ENCODE measurements at regions not wholly inside any gene's neighbourhood (a gene's known extent, or its start where the extent isn't known, plus 50 kb on each side); places are given as distances from the start of the nearest gene placed in this dataset.

- no peak for DNase-seq
Observed at GRCh38 chr20:58162986-58163385, 65.5 kb downstream of the ANKRD60 start.

GRCh38 chr20:58161192-58161591 lies 67.3 kb downstream of the ANKRD60 start:
- DNase-seq, result no peak

GRCh38 chr20:58160451-58161061 lies 67.9 kb downstream of the ANKRD60 start:
- peak; percentile 66 for DNase-seq

GRCh38 chr20:58155148-58155925 lies 73.1 kb downstream of the ANKRD60 start:
- no peak for DNase-seq

- DNase-seq, result no peak
Observed at GRCh38 chr20:58154113-58154512, 74.3 kb downstream of the ANKRD60 start.

GRCh38 chr20:58153121-58153520 lies 75.3 kb downstream of the ANKRD60 start:
- no peak for DNase-seq

GRCh38 chr20:58150772-58151171 lies 77.7 kb downstream of the ANKRD60 start:
- no peak for DNase-seq

GRCh38 chr20:58149437-58150091 lies 78.9 kb downstream of the ANKRD60 start:
- no peak for DNase-seq

GRCh38 chr20:58148891-58149290 lies 79.6 kb downstream of the ANKRD60 start:
- DNase-seq, result no peak

GRCh38 chr20:58147628-58148370 lies 80.7 kb downstream of the ANKRD60 start:
- no peak for DNase-seq

GRCh38 chr20:58146746-58147140 lies 81.7 kb downstream of the ANKRD60 start:
- DNase-seq, result no peak

- DNase-seq, result no peak
Observed at GRCh38 chr20:58146081-58146745, 82.2 kb downstream of the ANKRD60 start.

- DNase-seq, result no peak
Observed at GRCh38 chr20:58145506-58146080, 82.9 kb downstream of the ANKRD60 start.

GRCh38 chr20:58144096-58144495 lies 84.4 kb downstream of the ANKRD60 start:
- no peak for DNase-seq

- no peak for DNase-seq
Observed at GRCh38 chr20:58143531-58143930, 84.9 kb downstream of the ANKRD60 start.

- no peak for DNase-seq
Observed at GRCh38 chr20:58142843-58143185, 85.6 kb downstream of the ANKRD60 start.

- no peak for DNase-seq
Observed at GRCh38 chr20:58141971-58142842, 86.2 kb downstream of the ANKRD60 start.

- no peak for DNase-seq
Observed at GRCh38 chr20:58141496-58141895, 87.0 kb downstream of the ANKRD60 start.

- DNase-seq, result no peak
Observed at GRCh38 chr20:58140787-58141425, 87.5 kb downstream of the ANKRD60 start.

- no peak for DNase-seq
Observed at GRCh38 chr20:58139849-58140786, 88.3 kb downstream of the ANKRD60 start.

Measured in fibroblast of skin of right quadriceps (primary cell).